Lower leg skin (tissue), 4 donors: ENCODE measurements at regions not wholly inside any gene's neighbourhood (a gene's known extent, or its start where the extent isn't known, plus 50 kb on each side); places are given as distances from the start of the nearest gene placed in this dataset.

Source experiments
- DNase-seq, 2 donors: peaks; one replicate each; pipeline ENCODE4 v3.0.0-alpha.2; 2019; ENCODE audit warnings: low spot score in 2 of 2
- H3K4me3 ChIP-seq: fragments of 200-600 bp; sonication (generic); 2 replicates; pipeline ENCODE4 v1.5.1; 2017; ENCODE audit warnings: mild to moderate bottlenecking, low read depth; ENCODE audit not compliant: poor library complexity, severe bottlenecking
- POLR2A ChIP-seq, 2 donors: fragments of 450-650 bp; IDR thresholded peaks; one replicate each; pipeline ENCODE4 v1.6.1; 2016 to 2017; ENCODE audit warnings: antibody characterized with exemption in 2 of 2, mild to moderate bottlenecking in 1 of 2, moderate library complexity in 1 of 2
- WGBS, 2 donors: methylation state at CpG; one replicate each; pipeline ENCODE4 v1.1.5; 2018; 5-methylcytosine and 5-hydroxymethylcytosine counted together
- intact Hi-C: fragments of 100-400 bp; cut with DNase I; formaldehyde crosslinking; loops from one replicate; pipeline ENCODE4 v1.15.0; 2023; ENCODE audit warnings: low total_unique reads
- TF ChIP-seq, protein P1 (sequence below), 3 donors: fragments of 450-650 bp; IDR thresholded peaks; one replicate each; pipeline ENCODE4 v1.5.1; 2016; ENCODE audit warnings: antibody characterized with exemption in 3 of 3, mild to moderate bottlenecking in 3 of 3, moderate library complexity in 2 of 3

DNA sequence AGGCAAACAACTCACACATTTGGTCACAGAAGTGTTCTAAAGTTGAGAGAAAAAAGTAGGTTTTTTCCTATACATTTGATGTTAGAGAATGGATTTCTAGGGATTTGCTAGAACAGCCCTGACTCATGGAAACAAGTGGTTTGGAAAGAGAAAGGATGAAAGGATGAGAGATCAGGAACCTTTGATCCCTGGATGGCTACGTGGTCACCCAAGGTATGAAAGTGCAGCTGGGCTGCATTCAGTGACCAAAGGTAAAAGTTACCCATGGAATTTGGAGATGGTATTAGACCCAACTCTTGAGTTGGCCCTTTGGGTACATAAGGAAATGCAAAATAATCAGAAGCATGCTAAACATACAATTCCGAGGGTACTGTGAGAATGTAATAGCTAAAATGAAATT lies 61.3 kb upstream of the SPIN1 start:
- intact Hi-C loops: no loop called here
- H3K4me3 ChIP-seq: no peak overlapping the region
- DNase-seq: no peak
- TF ChIP-seq POLR2A (IDR thresholded peaks at IDR 0.05): no peak
- TF ChIP-seq, protein P1, sequence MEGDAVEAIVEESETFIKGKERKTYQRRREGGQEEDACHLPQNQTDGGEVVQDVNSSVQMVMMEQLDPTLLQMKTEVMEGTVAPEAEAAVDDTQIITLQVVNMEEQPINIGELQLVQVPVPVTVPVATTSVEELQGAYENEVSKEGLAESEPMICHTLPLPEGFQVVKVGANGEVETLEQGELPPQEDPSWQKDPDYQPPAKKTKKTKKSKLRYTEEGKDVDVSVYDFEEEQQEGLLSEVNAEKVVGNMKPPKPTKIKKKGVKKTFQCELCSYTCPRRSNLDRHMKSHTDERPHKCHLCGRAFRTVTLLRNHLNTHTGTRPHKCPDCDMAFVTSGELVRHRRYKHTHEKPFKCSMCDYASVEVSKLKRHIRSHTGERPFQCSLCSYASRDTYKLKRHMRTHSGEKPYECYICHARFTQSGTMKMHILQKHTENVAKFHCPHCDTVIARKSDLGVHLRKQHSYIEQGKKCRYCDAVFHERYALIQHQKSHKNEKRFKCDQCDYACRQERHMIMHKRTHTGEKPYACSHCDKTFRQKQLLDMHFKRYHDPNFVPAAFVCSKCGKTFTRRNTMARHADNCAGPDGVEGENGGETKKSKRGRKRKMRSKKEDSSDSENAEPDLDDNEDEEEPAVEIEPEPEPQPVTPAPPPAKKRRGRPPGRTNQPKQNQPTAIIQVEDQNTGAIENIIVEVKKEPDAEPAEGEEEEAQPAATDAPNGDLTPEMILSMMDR (IDR thresholded peaks at IDR 0.05): no peak
- WGBS, 2 donors: 93 to 95% methylated on average over 2 of the region's 2 CpGs

DNA sequence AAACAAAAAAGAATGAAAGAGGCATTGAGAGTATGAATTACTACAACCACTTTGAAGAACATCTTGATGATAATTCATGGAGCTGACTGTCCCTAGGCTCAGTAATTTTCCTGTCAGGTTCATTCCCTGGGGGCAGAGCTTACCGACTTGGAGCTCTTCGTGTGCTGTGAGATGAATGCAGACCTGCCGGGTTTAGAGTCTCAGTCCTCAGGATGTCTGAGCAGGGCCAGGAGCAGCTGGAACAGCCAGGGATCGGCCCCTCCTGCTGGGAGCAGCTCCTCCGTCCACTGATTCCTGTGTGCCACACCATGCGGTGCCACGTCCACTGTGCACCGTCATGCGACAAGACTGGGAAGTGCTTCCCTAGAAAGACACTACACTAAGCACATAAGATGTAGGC lies 62.2 kb upstream of the SPIN1 start:
- H3K4me3 ChIP-seq: no peak overlapping the region
- 74 to 84% methylated on average over 9 of the region's 9 CpGs for WGBS, 2 donors
- intact Hi-C loops: no loop called here
- no peak for DNase-seq
- TF ChIP-seq POLR2A (IDR thresholded peaks at IDR 0.05): no peak
- TF ChIP-seq, protein P1 (IDR thresholded peaks at IDR 0.05): no peak

DNA sequence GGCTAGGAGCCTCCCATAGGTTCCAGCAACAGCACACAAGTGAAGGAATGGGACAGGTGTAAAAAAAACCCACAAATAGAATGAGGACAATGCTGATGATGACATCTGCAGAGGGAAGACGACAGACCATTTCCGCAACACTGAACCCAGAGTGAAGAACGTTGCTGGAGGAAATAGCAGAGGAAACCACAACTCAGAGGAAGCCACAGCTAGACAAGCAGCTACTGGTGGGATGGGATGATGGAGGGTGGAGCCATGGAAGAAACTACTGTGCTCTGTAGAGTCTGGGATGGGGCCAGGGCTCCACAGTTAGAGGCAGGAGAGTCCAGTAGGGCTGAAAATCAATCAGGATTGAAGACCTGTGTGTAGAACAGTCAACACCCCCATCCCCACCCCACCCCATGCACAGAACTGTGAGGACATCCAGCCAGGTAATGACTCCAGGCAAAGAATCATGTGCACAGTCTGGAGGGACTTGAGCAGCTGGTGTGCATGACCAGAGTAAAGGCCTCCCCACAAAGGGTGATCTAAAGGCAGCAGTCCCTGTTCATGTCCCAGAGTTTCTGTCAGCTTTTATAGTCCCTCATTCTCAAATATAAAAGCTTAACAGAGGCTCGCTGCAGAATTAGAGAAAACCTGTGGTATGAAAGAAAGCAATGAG lies 65.2 kb upstream of the SPIN1 start:
- whole genome bisulfite sequencing, 2 donors: 62 to 67% methylated on average over 4 of the region's 4 CpGs
- intact Hi-C loops: no loop called here
- DNase-seq: peak in 1 of 2 donors; percentile 23

DNA sequence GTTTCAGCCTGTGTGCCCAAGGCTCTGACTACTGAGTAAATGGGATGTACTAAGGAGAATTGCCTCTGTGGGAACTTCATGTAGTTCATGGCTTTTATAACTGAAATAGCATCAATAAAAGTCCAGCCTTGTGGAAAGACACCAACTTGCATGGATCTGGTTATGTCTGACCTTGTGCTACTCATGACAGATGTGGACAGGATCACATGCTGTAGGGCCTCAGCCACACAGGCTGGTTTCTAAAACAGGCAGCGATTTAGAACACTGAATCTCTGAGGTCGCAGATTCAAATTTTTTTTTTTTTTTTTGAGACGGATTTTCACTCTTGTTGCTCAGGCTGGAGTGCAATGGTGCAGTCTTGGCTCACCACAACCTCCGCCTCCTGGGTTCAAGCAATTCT lies 66.5 kb upstream of the SPIN1 start:
- no peak for DNase-seq
- TF ChIP-seq, protein P1 (IDR thresholded peaks at IDR 0.05): no peak
- TF ChIP-seq POLR2A (IDR thresholded peaks at IDR 0.05): no peak
- 85 to 93% methylated on average over 4 of the region's 4 CpGs for WGBS, 2 donors
- intact Hi-C loops: no loop called here
- no peak overlapping the region for H3K4me3 ChIP-seq

More for the DNA sequence above, 65.2 kb upstream of the SPIN1 start:
- TF ChIP-seq POLR2A (IDR thresholded peaks at IDR 0.05): no peak
- TF ChIP-seq, protein P1 (IDR thresholded peaks at IDR 0.05): no peak
- no peak overlapping the region for H3K4me3 ChIP-seq

DNA sequence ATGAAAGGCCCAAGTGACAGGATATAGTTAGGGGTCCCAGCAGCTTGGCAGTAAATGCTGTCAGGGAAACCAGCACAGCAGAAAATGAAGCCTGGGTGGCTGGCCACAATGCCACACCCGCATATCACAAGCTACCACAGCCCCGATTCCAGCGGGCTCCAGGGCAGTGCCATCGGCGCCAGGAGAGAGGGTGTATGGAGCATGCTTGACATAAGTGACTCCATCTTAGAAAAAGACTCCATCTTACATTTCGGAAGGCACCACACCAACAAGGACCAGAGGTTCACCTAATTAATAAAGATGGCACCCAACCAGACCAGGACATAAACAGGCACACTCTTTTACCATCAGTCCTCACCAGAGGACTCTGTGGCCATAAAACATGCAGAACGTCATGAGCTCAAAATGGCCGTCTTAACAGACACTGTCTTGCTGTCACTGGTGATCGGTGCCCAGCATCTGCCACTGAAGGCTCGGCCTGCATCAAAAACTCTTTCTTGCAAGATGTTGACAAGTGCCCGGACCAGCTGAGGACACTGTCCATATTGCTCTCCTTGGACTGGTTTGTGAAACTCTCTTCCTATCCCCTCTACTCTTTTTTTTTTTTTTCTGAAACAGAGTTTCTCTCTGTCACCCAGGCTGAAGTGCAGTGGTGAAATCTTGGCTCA lies 67.4 kb upstream of the SPIN1 start:
- WGBS, 2 donors: 92 to 95% methylated on average over 11 of the region's 11 CpGs

More for the DNA sequence above, 67.4 kb upstream of the SPIN1 start:
- TF ChIP-seq POLR2A (IDR thresholded peaks at IDR 0.05): no peak
- TF ChIP-seq, protein P1 (IDR thresholded peaks at IDR 0.05): no peak
- H3K4me3 ChIP-seq: no peak overlapping the region
- intact Hi-C loops: no loop called here
- no peak for DNase-seq
